NB4 (cell line): ENCODE measurements at regions not wholly inside any gene's neighbourhood (a gene's known extent, or its start where the extent isn't known, plus 50 kb on each side); places are given as distances from the start of the nearest gene placed in this dataset.

Experiments
- DNase-seq: peaks from one replicate; pipeline ENCODE4 v3.0.0; 2010; ENCODE audit warnings: low read depth
- H3K4me3 ChIP-seq: one replicate; pipeline ENCODE4 v1.5.1; 2011; ENCODE audit warnings: mild to moderate bottlenecking, low read depth, low read length, moderate library complexity
- CTCF ChIP-seq: IDR thresholded peaks from one replicate; pipeline ENCODE4 v1.5.1; 2012; ENCODE audit warnings: low read depth, low read length
- MAX ChIP-seq: IDR thresholded peaks from 2 replicates; pipeline ENCODE4 v1.6.1; 2011; ENCODE audit warnings: low read depth, low read length
- MYC ChIP-seq: IDR thresholded peaks from 2 replicates; pipeline ENCODE4 v1.6.1; 2011; ENCODE audit warnings: low read depth, low read length
- POLR2A ChIP-seq: IDR thresholded peaks from 2 replicates; pipeline ENCODE4 v1.6.1; 2011; ENCODE audit warnings: mild to moderate bottlenecking; ENCODE audit not compliant: insufficient read length; ENCODE audit errors: extremely low read depth

GRCh38 chr1:81377406-81377805 is 423.3 kb upstream of the ADGRL2 start:
- no peak for DNase-seq
- H3K4me3 ChIP-seq = no peak overlapping the region
- no peak for TF ChIP-seq MAX
- no peak for TF ChIP-seq CTCF
- TF ChIP-seq MYC = no peak
- no peak for TF ChIP-seq POLR2A

- DNase-seq = no peak
- TF ChIP-seq MAX = no peak
- no peak for TF ChIP-seq POLR2A
- no peak for TF ChIP-seq MYC
- TF ChIP-seq CTCF = no peak
- no peak overlapping the region for H3K4me3 ChIP-seq
These were observed 424.7 kb upstream of the ADGRL2 start for GRCh38 chr1:81375884-81376548.

- DNase-seq = no peak
- H3K4me3 ChIP-seq = no peak overlapping the region
- TF ChIP-seq POLR2A (no peak), MYC (no peak), MAX (no peak), CTCF (no peak)
These were observed 426.3 kb upstream of the ADGRL2 start for GRCh38 chr1:81374481-81374880.

GRCh38 chr1:81371864-81372263 is 428.9 kb upstream of the ADGRL2 start:
- no peak for TF ChIP-seq CTCF
- TF ChIP-seq POLR2A = no peak
- TF ChIP-seq MAX = no peak
- no peak for DNase-seq
- no peak overlapping the region for H3K4me3 ChIP-seq

- no peak overlapping the region for H3K4me3 ChIP-seq
- no peak for TF ChIP-seq MYC
- no peak for TF ChIP-seq POLR2A
- TF ChIP-seq MAX = no peak
- TF ChIP-seq CTCF = no peak
- no peak for DNase-seq
These were observed 430.9 kb upstream of the ADGRL2 start for GRCh38 chr1:81369833-81370232.

GRCh38 chr1:81366173-81366572 is 434.6 kb upstream of the ADGRL2 start:
- H3K4me3 ChIP-seq = no peak overlapping the region
- no peak for TF ChIP-seq CTCF
- no peak for DNase-seq
